T47D (cell line): ENCODE measurements at regions not wholly inside any gene's neighbourhood (a gene's known extent, or its start where the extent isn't known, plus 50 kb on each side); places are given as distances from the start of the nearest gene placed in this dataset.
A peak's percentile ranks its signal among the peaks of the same experiment; 100 is the strongest.
"Not testable (repeated sequence)": the region's sequence is repeated elsewhere in the genome, so short reads cannot be mapped to it uniquely, and the experiment has no call there.

Source experiments
- DNase-seq, 2 experiments: peaks; one replicate each; pipeline versions ENCODE4 v3.0.0 to v3.0.0-alpha.2; 2011 to 2012; ENCODE audit warnings: low read depth in 1 of 2, low spot score in 1 of 2
- JUND ChIP-seq: IDR thresholded peaks from 2 replicates; pipeline ENCODE4 v1.6.1; 2012; ENCODE audit warnings: low read depth
- in situ Hi-C: cut with HindIII; loops from 2 replicates; pipeline ENCODE4 v1.10.0; 2016; ENCODE audit warnings: low sequenced_read_pairs, low pct_unique_long_range_greater_than_20kb

- in situ Hi-C loops, result no loop called here
- no peak for DNase-seq
- TF ChIP-seq JUND, result no peak
These were observed 157.3 kb upstream of the CHAC2 start for GRCh38 chr2:53610260-53610659.

DNA sequence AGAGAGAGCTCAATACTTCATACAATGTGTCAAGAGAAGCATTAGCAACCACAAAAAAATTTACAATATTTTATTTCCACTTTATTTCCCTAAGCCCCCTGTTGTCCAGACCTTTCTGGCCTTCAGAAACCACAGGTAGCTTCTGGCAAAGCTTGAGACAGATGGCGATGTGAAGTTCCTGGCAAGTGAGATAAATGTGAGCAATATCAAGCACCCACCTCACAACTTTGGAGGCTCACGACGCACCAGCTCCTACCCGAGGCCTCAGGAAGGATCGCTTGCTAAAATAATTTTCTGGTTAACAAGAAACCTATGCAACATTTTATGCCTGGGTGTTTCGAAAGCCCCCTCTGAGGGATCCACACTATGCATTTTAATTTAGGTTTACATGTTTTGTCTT lies 158.1 kb upstream of the CHAC2 start:
- TF ChIP-seq JUND, result no peak
- in situ Hi-C loops, result no loop called here
- no peak for DNase-seq

DNA sequence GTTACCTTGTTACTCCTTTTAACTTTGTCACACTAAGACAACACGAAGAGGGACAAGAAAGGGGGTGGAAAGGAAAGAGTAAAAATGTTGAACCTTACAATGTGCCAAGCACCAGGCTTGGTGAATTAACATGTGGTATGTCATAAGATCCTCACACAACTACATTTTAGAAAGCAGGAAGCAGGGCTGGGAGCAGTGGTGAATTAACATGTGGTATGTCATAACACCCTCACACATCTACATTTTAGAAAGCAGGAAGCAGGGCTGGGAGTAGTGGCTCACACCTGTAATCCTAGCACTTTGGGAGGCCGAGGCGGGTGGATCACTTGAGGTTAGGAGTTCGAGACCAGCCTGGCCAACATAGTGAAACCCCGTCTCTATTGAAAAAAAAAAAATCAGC lies 159.3 kb upstream of the CHAC2 start:
- in situ Hi-C loops, result no loop called here
- TF ChIP-seq JUND, result no peak
- DNase-seq, result no peak

DNA sequence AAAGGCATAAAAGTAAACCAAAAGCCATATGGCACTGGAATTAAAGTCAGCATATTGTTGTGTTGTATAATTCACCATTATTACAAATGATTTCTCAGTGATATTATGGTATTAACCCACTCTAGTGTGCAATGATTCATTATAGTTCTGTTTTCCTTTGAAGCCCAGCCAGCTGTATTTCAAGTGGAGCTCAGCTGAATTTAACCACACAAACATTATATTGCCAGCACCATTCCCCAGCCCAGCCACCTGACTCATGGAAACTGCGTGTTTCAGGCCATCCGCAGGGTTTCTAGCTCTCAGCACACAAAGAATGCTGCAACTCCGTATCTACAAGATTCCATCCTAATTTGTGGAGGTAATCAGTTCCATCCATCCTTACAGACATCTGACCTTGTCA lies 166.8 kb upstream of the CHAC2 start:
- DNase-seq, result no peak
- no peak for TF ChIP-seq JUND
- in situ Hi-C loops, result no loop called here

GRCh38 chr2:53586733-53587612 lies 180.6 kb upstream of the CHAC2 start:
- DNase-seq, in situ Hi-C loops: not testable (repeated sequence)

DNA sequence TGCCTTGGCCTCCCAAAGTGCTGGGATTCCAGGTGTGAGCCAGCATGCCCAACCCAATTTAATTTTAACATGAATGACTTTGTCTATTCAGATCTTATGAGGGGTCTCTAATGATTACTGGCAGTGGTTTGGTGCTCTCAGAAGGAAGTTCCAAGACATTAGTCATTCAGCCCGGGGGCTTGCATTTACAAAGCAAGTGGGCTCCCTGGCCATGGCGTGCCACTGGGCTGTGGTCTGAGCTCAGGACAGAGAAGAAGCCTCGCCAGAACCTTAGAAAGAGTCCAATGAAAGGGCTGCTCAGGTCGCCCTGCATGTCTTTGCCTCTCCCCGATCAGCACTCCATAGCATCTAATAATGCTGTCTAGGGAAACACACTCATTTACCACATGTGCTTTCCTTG lies 182.6 kb upstream of the CHAC2 start:
- TF ChIP-seq JUND, result no peak
- no peak for DNase-seq
- in situ Hi-C loops, result no loop called here

- no peak for DNase-seq
- no peak for TF ChIP-seq JUND
- in situ Hi-C loops, result no loop called here
These were observed 184.0 kb upstream of the CHAC2 start for GRCh38 chr2:53583583-53583982.

- DNase-seq, result no peak
- TF ChIP-seq JUND, result no peak
- in situ Hi-C loops, result no loop called here
These were observed 185.0 kb upstream of the CHAC2 start for GRCh38 chr2:53582556-53582955.

- no peak for TF ChIP-seq JUND
- in situ Hi-C loops, result no loop called here
- DNase-seq, result no peak
These were observed 191.4 kb upstream of the CHAC2 start for GRCh38 chr2:53576166-53576565.

GRCh38 chr2:53575721-53576124 lies 191.9 kb upstream of the CHAC2 start:
- DNase-seq, result no peak
- in situ Hi-C loops, result no loop called here
- TF ChIP-seq JUND, result no peak

- in situ Hi-C loops, result no loop called here
- no peak for TF ChIP-seq JUND
These were observed 194.9 kb upstream of the CHAC2 start for GRCh38 chr2:53572696-53573095.

GRCh38 chr2:53569957-53570727 lies 197.5 kb upstream of the CHAC2 start:
- in situ Hi-C loops, result no loop called here
- DNase-seq, result peak in 1 of 2 experiments; percentile 19
- no peak for TF ChIP-seq JUND

More at GRCh38 chr2:53572696-53573095, 194.9 kb upstream of the CHAC2 start:
- DNase-seq, result no peak

DNA sequence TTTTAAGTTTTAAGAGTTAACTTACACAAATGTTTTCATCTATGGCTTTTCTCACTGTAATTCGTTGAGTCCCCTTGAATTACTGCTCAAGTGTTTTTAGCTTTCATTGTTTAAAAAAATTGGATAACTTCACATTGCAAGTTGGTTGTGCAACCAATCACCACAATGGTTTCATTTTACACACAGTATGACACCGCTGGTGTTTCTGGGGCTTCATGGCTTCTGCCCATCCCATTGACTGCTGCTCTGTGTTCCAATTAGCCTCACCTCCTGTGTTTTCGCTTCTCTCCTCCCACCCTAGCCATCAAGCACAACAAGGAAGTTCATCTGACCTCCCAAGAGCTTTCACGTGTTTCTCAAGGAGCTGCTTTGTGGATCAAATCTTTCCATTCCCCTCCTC lies 199.1 kb upstream of the CHAC2 start:
- DNase-seq, result peak in 1 of 2 experiments; percentile 32
- in situ Hi-C loops, result no loop called here
- no peak for TF ChIP-seq JUND
